ENCODE measurements at regions not wholly inside any gene's neighbourhood (a gene's known extent, or its start where the extent isn't known, plus 50 kb on each side); places are given as distances from the start of the nearest gene placed in this dataset.

DNA sequence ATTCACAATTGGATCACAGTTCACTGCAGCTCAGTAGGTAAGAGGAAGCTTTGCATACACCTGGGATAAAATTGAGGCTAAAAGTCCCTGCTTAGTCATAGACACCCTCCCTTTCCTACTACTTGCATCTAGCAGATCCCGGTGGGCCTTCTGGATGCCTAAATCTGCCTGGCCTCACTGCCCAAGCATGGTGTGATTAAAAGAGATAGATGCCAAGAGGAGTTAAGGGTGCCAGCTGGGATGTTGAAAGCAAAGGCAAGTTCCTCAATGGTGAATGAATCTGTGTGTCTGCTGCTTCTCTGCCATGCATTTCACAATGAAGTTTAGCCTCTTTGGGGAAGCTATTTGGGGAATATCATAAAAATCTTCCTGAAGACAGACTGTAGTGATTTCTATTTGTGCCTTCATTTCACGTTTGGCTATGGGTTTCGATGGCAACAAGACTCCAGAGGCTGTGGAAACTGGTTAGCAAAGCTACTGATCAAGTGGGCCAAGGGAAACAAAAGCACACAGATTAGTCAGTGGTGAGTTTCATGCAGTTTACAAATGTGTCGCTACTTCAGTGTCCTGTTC lies 534.0 kb downstream of the ANKRD50 start:
- TF ChIP-seq EZH2 (IDR thresholded peaks at IDR 0.05; ENCODE audit: insufficient read depth, poor library complexity, severe bottlenecking) (no peak), EZH2phosphoT487 (IDR thresholded peaks at IDR 0.05; ENCODE audit: insufficient read depth, low read depth) (no peak)
